ENCODE measurements at regions not wholly inside any gene's neighbourhood (a gene's known extent, or its start where the extent isn't known, plus 50 kb on each side); places are given as distances from the start of the nearest gene placed in this dataset.

DNA sequence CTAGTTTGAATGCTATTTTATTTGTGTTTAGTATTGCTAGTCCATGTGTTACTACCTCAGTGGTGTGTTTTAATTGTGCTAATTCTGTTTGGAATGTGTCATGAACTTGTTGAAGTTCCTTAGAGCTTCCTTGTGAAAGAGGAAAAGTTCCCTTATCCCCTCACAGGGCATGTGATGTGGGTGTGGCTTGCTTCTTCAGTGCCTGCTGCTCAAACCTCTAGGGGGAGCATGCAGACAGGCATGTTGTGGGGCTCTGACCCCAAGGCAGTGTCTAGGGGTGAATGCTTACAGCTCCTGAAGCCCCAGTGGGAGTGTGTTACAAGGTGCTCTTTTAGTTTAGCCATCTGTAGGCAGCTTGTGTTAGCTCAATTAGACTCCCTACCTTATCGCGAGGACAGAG is 86.5 kb downstream of the MAGED4 start:
- TF ChIP-seq EZH2phosphoT487 (IDR thresholded peaks at IDR 0.05; ENCODE audit: borderline replicate concordance), result no peak
- TF ChIP-seq, protein P1, sequence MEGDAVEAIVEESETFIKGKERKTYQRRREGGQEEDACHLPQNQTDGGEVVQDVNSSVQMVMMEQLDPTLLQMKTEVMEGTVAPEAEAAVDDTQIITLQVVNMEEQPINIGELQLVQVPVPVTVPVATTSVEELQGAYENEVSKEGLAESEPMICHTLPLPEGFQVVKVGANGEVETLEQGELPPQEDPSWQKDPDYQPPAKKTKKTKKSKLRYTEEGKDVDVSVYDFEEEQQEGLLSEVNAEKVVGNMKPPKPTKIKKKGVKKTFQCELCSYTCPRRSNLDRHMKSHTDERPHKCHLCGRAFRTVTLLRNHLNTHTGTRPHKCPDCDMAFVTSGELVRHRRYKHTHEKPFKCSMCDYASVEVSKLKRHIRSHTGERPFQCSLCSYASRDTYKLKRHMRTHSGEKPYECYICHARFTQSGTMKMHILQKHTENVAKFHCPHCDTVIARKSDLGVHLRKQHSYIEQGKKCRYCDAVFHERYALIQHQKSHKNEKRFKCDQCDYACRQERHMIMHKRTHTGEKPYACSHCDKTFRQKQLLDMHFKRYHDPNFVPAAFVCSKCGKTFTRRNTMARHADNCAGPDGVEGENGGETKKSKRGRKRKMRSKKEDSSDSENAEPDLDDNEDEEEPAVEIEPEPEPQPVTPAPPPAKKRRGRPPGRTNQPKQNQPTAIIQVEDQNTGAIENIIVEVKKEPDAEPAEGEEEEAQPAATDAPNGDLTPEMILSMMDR (conservative IDR thresholded peaks at IDR 0.05; ENCODE audit: low read length), result peak; percentile 45
- no peaks in the 10 kb centered on the region for H3K27me3 ChIP-seq (ENCODE audit: insufficient read depth, low read length, poor library complexity, severe bottlenecking)
- no peaks in the 10 kb centered on the region for H4K20me1 ChIP-seq (ENCODE audit: insufficient read depth, low read length, poor library complexity, severe bottlenecking)
- H3K4me1 ChIP-seq (ENCODE audit: insufficient read depth, low read length, poor library complexity, severe bottlenecking), result no peaks in the 10 kb centered on the region
- no peak overlapping the region for H2AFZ ChIP-seq (ENCODE audit: low read length)
- H3K36me3 ChIP-seq (ENCODE audit: insufficient read depth, low read length), result no peaks in the 10 kb centered on the region
- no peaks in the 10 kb centered on the region for H3F3A ChIP-seq (ENCODE audit: low read depth)
- no peaks in the 10 kb centered on the region for H3K9me3 ChIP-seq (ENCODE audit: insufficient read depth, low read depth, low read length)
- no peak overlapping the region for H3K4me3 ChIP-seq (ENCODE audit: low read length, poor library complexity, severe bottlenecking)
- no peaks in the 10 kb centered on the region for H3K79me2 ChIP-seq (ENCODE audit: insufficient read depth, low read length)
- no peak overlapping the region for H3K4me2 ChIP-seq (ENCODE audit: low read depth, low read length, poor library complexity, severe bottlenecking)
- H3K9me2 ChIP-seq (replicated peaks; ENCODE audit: low read depth, low read length), result no peaks in the 10 kb centered on the region
- H3K9ac ChIP-seq (ENCODE audit: low read depth, low read length, poor library complexity, severe bottlenecking), result no peak overlapping the region

DNA sequence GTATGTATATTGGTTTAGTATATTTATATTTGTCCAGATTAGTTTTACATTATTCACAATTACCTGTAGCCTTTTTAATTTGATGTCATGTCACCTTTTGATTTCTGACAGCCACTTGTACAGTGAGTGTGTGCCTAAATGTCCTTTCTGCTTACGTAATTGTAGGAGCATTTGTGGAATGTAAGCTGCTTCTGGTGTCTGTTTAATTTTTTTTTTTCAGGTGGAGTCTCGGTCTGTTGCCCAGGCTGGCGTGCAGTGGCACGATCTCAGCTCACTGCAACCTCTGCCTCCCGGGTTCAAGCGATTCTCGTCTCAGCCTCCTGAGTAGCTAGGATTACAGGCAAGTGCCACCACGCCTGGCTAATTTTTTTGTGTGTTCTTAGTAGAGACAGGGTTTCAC is 91.2 kb upstream of the XAGE2 start:
- no peaks in the 10 kb centered on the region for H3F3A ChIP-seq (ENCODE audit: low read depth)
- no peaks in the 10 kb centered on the region for H3K4me1 ChIP-seq (ENCODE audit: insufficient read depth, low read length, poor library complexity, severe bottlenecking)
- no peaks in the 10 kb centered on the region for H3K9me2 ChIP-seq (replicated peaks; ENCODE audit: low read depth, low read length)
- no peaks in the 10 kb centered on the region for H3K36me3 ChIP-seq (ENCODE audit: insufficient read depth, low read length)
- TF ChIP-seq, protein P1 (conservative IDR thresholded peaks at IDR 0.05; ENCODE audit: low read length), result no peak
- TF ChIP-seq EZH2phosphoT487 (IDR thresholded peaks at IDR 0.05; ENCODE audit: borderline replicate concordance), result no peak
- no peaks in the 10 kb centered on the region for H3K9me3 ChIP-seq (ENCODE audit: insufficient read depth, low read depth, low read length)
- H3K4me2 ChIP-seq (ENCODE audit: low read depth, low read length, poor library complexity, severe bottlenecking), result no peak overlapping the region
- H2AFZ ChIP-seq (ENCODE audit: low read length), result no peak overlapping the region
- H4K20me1 ChIP-seq (ENCODE audit: insufficient read depth, low read length, poor library complexity, severe bottlenecking), result no peaks in the 10 kb centered on the region
- H3K27me3 ChIP-seq (ENCODE audit: insufficient read depth, low read length, poor library complexity, severe bottlenecking), result no peaks in the 10 kb centered on the region
- H3K4me3 ChIP-seq (ENCODE audit: low read length, poor library complexity, severe bottlenecking), result no peak overlapping the region
- H3K9ac ChIP-seq (ENCODE audit: low read depth, low read length, poor library complexity, severe bottlenecking), result no peak overlapping the region
- H3K79me2 ChIP-seq (ENCODE audit: insufficient read depth, low read length), result no peaks in the 10 kb centered on the region

DNA sequence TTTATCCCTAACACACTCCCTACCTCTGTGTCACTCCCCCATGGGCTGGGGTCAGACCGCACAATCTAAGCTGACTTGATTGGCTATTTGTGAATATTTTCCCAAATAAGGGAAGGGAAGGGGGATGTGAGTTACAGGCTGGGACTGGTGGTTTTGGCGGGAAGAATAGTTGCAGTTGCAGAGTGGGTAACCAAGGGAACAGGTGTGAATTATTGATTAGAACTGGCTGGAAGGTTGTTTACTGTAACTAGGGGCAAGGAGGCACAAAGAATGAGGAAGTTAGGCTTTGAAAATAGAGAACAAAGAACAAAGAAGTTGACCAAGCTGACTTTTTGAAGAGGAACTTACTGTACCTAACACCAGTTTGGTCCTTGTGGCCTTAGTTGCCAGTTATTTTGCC is 88.0 kb upstream of the XAGE2 start:
- H3K27me3 ChIP-seq (ENCODE audit: insufficient read depth, low read length, poor library complexity, severe bottlenecking), result no peaks in the 10 kb centered on the region
- no peak overlapping the region for H2AFZ ChIP-seq (ENCODE audit: low read length)

More for the DNA sequence above, 88.0 kb upstream of the XAGE2 start:
- H3K36me3 ChIP-seq (ENCODE audit: insufficient read depth, low read length), result no peaks in the 10 kb centered on the region
- no peaks in the 10 kb centered on the region for H3K4me1 ChIP-seq (ENCODE audit: insufficient read depth, low read length, poor library complexity, severe bottlenecking)
- no peaks in the 10 kb centered on the region for H3K9me3 ChIP-seq (ENCODE audit: insufficient read depth, low read depth, low read length)
- TF ChIP-seq EZH2phosphoT487 (IDR thresholded peaks at IDR 0.05; ENCODE audit: borderline replicate concordance), result no peak
- TF ChIP-seq, protein P1 (conservative IDR thresholded peaks at IDR 0.05; ENCODE audit: low read length), result no peak
- no peaks in the 10 kb centered on the region for H3K9me2 ChIP-seq (replicated peaks; ENCODE audit: low read depth, low read length)
- H3K79me2 ChIP-seq (ENCODE audit: insufficient read depth, low read length), result no peaks in the 10 kb centered on the region
- no peak overlapping the region for H3K4me3 ChIP-seq (ENCODE audit: low read length, poor library complexity, severe bottlenecking)
- H3K9ac ChIP-seq (ENCODE audit: low read depth, low read length, poor library complexity, severe bottlenecking), result no peak overlapping the region
- H4K20me1 ChIP-seq (ENCODE audit: insufficient read depth, low read length, poor library complexity, severe bottlenecking), result no peaks in the 10 kb centered on the region
- no peak overlapping the region for H3K4me2 ChIP-seq (ENCODE audit: low read depth, low read length, poor library complexity, severe bottlenecking)
- H3F3A ChIP-seq (ENCODE audit: low read depth), result no peaks in the 10 kb centered on the region

Measured in Loucy (cell line).